Activated naive CD4-positive, alpha-beta T cell treated with anti-CD3 and anti-CD28 coated beads, Interleukin-2, amount 50 U/mL, for 72 hours (primary cell): ENCODE measurements at regions not wholly inside any gene's neighbourhood (a gene's known extent, or its start where the extent isn't known, plus 50 kb on each side); places are given as distances from the start of the nearest gene placed in this dataset.
"Not testable (repeated sequence)": the region's sequence is repeated elsewhere in the genome, so short reads cannot be mapped to it uniquely, and the experiment has no call there.

Source experiments
- ATAC-seq, 2 donors: fragments of 150-1000 bp; cut with Tn5 transposase; 2 replicates each; pipeline ENCODE4 v1.10.0; 2021; ENCODE audit warnings: mild to moderate bottlenecking in 2 of 2, moderate library complexity in 2 of 2
- DNase-seq, 2 donors: peaks; one replicate each; pipeline ENCODE4 v3.0.0; 2021 to 2022; ENCODE audit warnings: low spot score in 2 of 2
- H3K27ac Mint-ChIP-seq, 2 donors: one replicate each; pipeline ENCODE4 v1.8.0; 2022; ENCODE audit warnings: mild to moderate bottlenecking in 2 of 2, mixed read lengths in 2 of 2
- H3K36me3 Mint-ChIP-seq, 2 donors: one replicate each; pipeline ENCODE4 v1.8.0; 2022; ENCODE audit warnings: mixed read lengths in 2 of 2
- H3K9me3 Mint-ChIP-seq, 2 donors: one replicate each; pipeline ENCODE4 v1.8.0; 2022; ENCODE audit warnings: mixed read lengths in 2 of 2

- no peak overlapping the region for H3K27ac Mint-ChIP-seq
- no peaks in the 10 kb centered on the region for H3K36me3 Mint-ChIP-seq
- ATAC-seq: no peak
Observed at GRCh38 chr14:25485381-25485780, 435.4 kb upstream of the STXBP6 start.

GRCh38 chr14:25484906-25485305 is 435.0 kb upstream of the STXBP6 start:
- no peaks in the 10 kb centered on the region for H3K36me3 Mint-ChIP-seq
- no peak overlapping the region for H3K27ac Mint-ChIP-seq
- no peak for DNase-seq
- no peak for ATAC-seq
- peaks cover 0 to 7% of the 10 kb centered on the region in 2 donors for H3K9me3 Mint-ChIP-seq

More at GRCh38 chr14:25485381-25485780, 435.4 kb upstream of the STXBP6 start:
- peaks cover 0 to 5% of the 10 kb centered on the region in 2 donors for H3K9me3 Mint-ChIP-seq
- DNase-seq: no peak

- DNase-seq (no peak), ATAC-seq (no peak)
- no peak overlapping the region for H3K27ac Mint-ChIP-seq
- H3K36me3 Mint-ChIP-seq: no peaks in the 10 kb centered on the region
- H3K9me3 Mint-ChIP-seq: peaks cover under 1 to 10% of the 10 kb centered on the region in 2 donors
Observed at GRCh38 chr14:25484235-25484634, 434.3 kb upstream of the STXBP6 start.

GRCh38 chr14:25477316-25478098 is 427.6 kb upstream of the STXBP6 start:
- Mint-ChIP-seq H3K9me3 (peaks cover 13 to 18% of the 10 kb centered on the region in 2 donors), H3K27ac (no peak overlapping the region), H3K36me3 (no peaks in the 10 kb centered on the region)
- no peak for ATAC-seq
- DNase-seq: no peak

GRCh38 chr14:25472700-25473099 is 422.8 kb upstream of the STXBP6 start:
- H3K27ac Mint-ChIP-seq: no peak overlapping the region
- ATAC-seq: no peak
- DNase-seq: no peak
- no peaks in the 10 kb centered on the region for H3K36me3 Mint-ChIP-seq
- H3K9me3 Mint-ChIP-seq: peaks cover 5 to 9% of the 10 kb centered on the region in 2 donors

- DNase-seq (no peak), ATAC-seq (no peak)
- no peaks in the 10 kb centered on the region for H3K36me3 Mint-ChIP-seq
- no peak overlapping the region for H3K27ac Mint-ChIP-seq
- H3K9me3 Mint-ChIP-seq: peaks cover 4 to 9% of the 10 kb centered on the region in 2 donors
Observed at GRCh38 chr14:25464772-25465171, 414.8 kb upstream of the STXBP6 start.

GRCh38 chr14:25464078-25464477 is 414.1 kb upstream of the STXBP6 start:
- DNase-seq (no peak), ATAC-seq (no peak)
- H3K36me3 Mint-ChIP-seq: no peaks in the 10 kb centered on the region
- H3K27ac Mint-ChIP-seq: no peak overlapping the region
- H3K9me3 Mint-ChIP-seq: peaks cover 4 to 9% of the 10 kb centered on the region in 2 donors

GRCh38 chr14:25463480-25463879 is 413.5 kb upstream of the STXBP6 start:
- ATAC-seq (no peak), DNase-seq (no peak)

GRCh38 chr14:25461780-25462179 is 411.8 kb upstream of the STXBP6 start:
- Mint-ChIP-seq H3K36me3 (no peaks in the 10 kb centered on the region), H3K9me3 (peaks cover 4 to 9% of the 10 kb centered on the region in 2 donors), H3K27ac (no peak overlapping the region)
- ATAC-seq (no peak), DNase-seq (no peak)

More at GRCh38 chr14:25463480-25463879, 413.5 kb upstream of the STXBP6 start:
- peaks cover 4 to 9% of the 10 kb centered on the region in 2 donors for H3K9me3 Mint-ChIP-seq
- H3K36me3 Mint-ChIP-seq: no peaks in the 10 kb centered on the region
- no peak overlapping the region for H3K27ac Mint-ChIP-seq

GRCh38 chr14:25444381-25444780 is 394.4 kb upstream of the STXBP6 start:
- no peaks in the 10 kb centered on the region for H3K36me3 Mint-ChIP-seq
- no peak for DNase-seq
- H3K9me3 Mint-ChIP-seq: peaks cover 14 to 23% of the 10 kb centered on the region in 2 donors
- no peak overlapping the region for H3K27ac Mint-ChIP-seq
- ATAC-seq: no peak

GRCh38 chr14:25440382-25440781 is 390.4 kb upstream of the STXBP6 start:
- not testable (repeated sequence) for ATAC-seq, H3K36me3 Mint-ChIP-seq

GRCh38 chr14:25436906-25437305 is 387.0 kb upstream of the STXBP6 start:
- DNase-seq: no peak
- ATAC-seq: no peak
- peaks cover 18 to 24% of the 10 kb centered on the region in 2 donors for H3K9me3 Mint-ChIP-seq
- H3K27ac Mint-ChIP-seq: no peak overlapping the region
- peaks cover 0 to 5% of the 10 kb centered on the region in 2 donors for H3K36me3 Mint-ChIP-seq

More at GRCh38 chr14:25440382-25440781, 390.4 kb upstream of the STXBP6 start:
- DNase-seq, H3K27ac Mint-ChIP-seq: not testable (repeated sequence)
- H3K9me3 Mint-ChIP-seq: peaks cover 22 to 23% of the 10 kb centered on the region in 2 donors

- DNase-seq: no peak
- Mint-ChIP-seq H3K9me3 (peaks cover 18 to 24% of the 10 kb centered on the region in 2 donors), H3K27ac (no peak overlapping the region), H3K36me3 (peaks cover 0 to 5% of the 10 kb centered on the region in 2 donors)
- ATAC-seq: no peak
Observed at GRCh38 chr14:25436288-25436875, 386.4 kb upstream of the STXBP6 start.

GRCh38 chr14:25431211-25432076 is 381.5 kb upstream of the STXBP6 start:
- ATAC-seq (no peak), DNase-seq (no peak)
- no peak overlapping the region for H3K27ac Mint-ChIP-seq
- H3K9me3 Mint-ChIP-seq: peaks cover 11 to 15% of the 10 kb centered on the region in 2 donors
- H3K36me3 Mint-ChIP-seq: peaks cover 0 to 9% of the 10 kb centered on the region in 2 donors

GRCh38 chr14:25430808-25431207 is 380.9 kb upstream of the STXBP6 start:
- H3K9me3 Mint-ChIP-seq: peaks cover 11 to 15% of the 10 kb centered on the region in 2 donors
- H3K27ac Mint-ChIP-seq: no peak overlapping the region
- no peak for ATAC-seq
- H3K36me3 Mint-ChIP-seq: peaks cover 0 to 9% of the 10 kb centered on the region in 2 donors
- no peak for DNase-seq

GRCh38 chr14:25412998-25413397 is 363.1 kb upstream of the STXBP6 start:
- no peaks in the 10 kb centered on the region for H3K36me3 Mint-ChIP-seq
- ATAC-seq (no peak), DNase-seq (no peak)
- peaks cover under 1 to 6% of the 10 kb centered on the region in 2 donors for H3K9me3 Mint-ChIP-seq
- H3K27ac Mint-ChIP-seq: no peak overlapping the region
